Gastroesophageal sphincter (tissue), 4 donors: ENCODE measurements at regions not wholly inside any gene's neighbourhood (a gene's known extent, or its start where the extent isn't known, plus 50 kb on each side); places are given as distances from the start of the nearest gene placed in this dataset.
"Not testable (repeated sequence)": the region's sequence is repeated elsewhere in the genome, so short reads cannot be mapped to it uniquely, and the experiment has no call there.

Experiments used
- ATAC-seq: fragments of 150-250 bp; one replicate; pipeline ENCODE4 v1.9.1; 2016; ENCODE audit warnings: mild to moderate bottlenecking, moderate library complexity
- H3K27ac ChIP-seq, 4 donors: fragments of 200-600 bp; sonication (generic) in 3 of 4; 1 replicate in 3 of 4; 2 replicates in 1 of 4; pipeline ENCODE4 v1.5.1; 2016 to 2019
- H3K27me3 ChIP-seq: fragments of 200-600 bp; sonication (generic); one replicate; pipeline ENCODE4 v1.5.1; 2019
- H3K36me3 ChIP-seq, 2 donors: fragments of 200-600 bp; sonication (generic); one replicate each; pipeline ENCODE4 v1.5.1; 2019; ENCODE audit warnings: control low read depth in 1 of 2
- H3K4me1 ChIP-seq, 3 donors: fragments of 200-600 bp; sonication (generic); 1 replicate in 2 of 3; 2 replicates in 1 of 3; pipeline ENCODE4 v1.5.1; 2016 to 2019; ENCODE audit warnings: control low read depth in 2 of 3
- H3K4me3 ChIP-seq, 2 donors: fragments of 200-600 bp; sonication (generic); one replicate each; pipeline ENCODE4 v1.5.1; 2019; ENCODE audit warnings: mild to moderate bottlenecking in 1 of 2, moderate library complexity in 1 of 2
- H3K9me3 ChIP-seq, 3 donors: fragments of 200-600 bp; sonication (generic); one replicate each; pipeline ENCODE4 v1.5.1; 2017 to 2019; ENCODE audit warnings: control low read depth in 2 of 3
- CTCF ChIP-seq, 4 experiments: fragments of 200-600 bp in 2 of 4; fragments of 450-650 bp in 2 of 4; sonication (generic) in 1 of 4; IDR thresholded peaks; one replicate each; pipeline ENCODE4 v1.5.1; 2017 to 2019; ENCODE audit warnings: antibody characterized with exemption in 4 of 4, mild to moderate bottlenecking in 2 of 4, moderate library complexity in 2 of 4
- WGBS, 2 donors: methylation state at CpG; one replicate each; pipeline ENCODE4 v1.1.5; 2018; ENCODE audit warnings: low coverage in 1 of 2; 5-methylcytosine and 5-hydroxymethylcytosine counted together

- H3K27me3 ChIP-seq, result peaks cover 54% of the 10 kb centered on the region
These were observed 49.9 kb upstream of the ELFN1 start for GRCh38 chr7:1620176-1620575.

GRCh38 chr7:1619152-1620079, 49.6 kb upstream of the PSMG3 start:
- no peak for ATAC-seq
- Histone ChIP-seq H3K27ac (no peak overlapping the region), H3K36me3 (no peaks in the 10 kb centered on the region), H3K9me3 (no peaks in the 10 kb centered on the region), H3K4me1 (no peaks in the 10 kb centered on the region), H3K4me3 (no peak overlapping the region), H3K27me3 (peaks cover 54% of the 10 kb centered on the region)
- no peak for TF ChIP-seq CTCF (IDR thresholded peaks at IDR 0.05)
- 86 to 89% methylated on average over 6 to 23 of the region's 54 CpGs for WGBS, 2 donors

More at GRCh38 chr7:1620176-1620575, 49.9 kb upstream of the ELFN1 start:
- not testable (repeated sequence) for ATAC-seq, H3K27ac ChIP-seq, H3K4me1 ChIP-seq, H3K4me3 ChIP-seq, H3K9me3 ChIP-seq, H3K36me3 ChIP-seq
- 87 to 91% methylated on average over 7 to 13 of the region's 17 CpGs for WGBS, 2 donors
